ENCODE measurements at regions not wholly inside any gene's neighbourhood (a gene's known extent, or its start where the extent isn't known, plus 50 kb on each side); places are given as distances from the start of the nearest gene placed in this dataset.
"Not testable (repeated sequence)": the region's sequence is repeated elsewhere in the genome, so short reads cannot be mapped to it uniquely, and the experiment has no call there.

DNA sequence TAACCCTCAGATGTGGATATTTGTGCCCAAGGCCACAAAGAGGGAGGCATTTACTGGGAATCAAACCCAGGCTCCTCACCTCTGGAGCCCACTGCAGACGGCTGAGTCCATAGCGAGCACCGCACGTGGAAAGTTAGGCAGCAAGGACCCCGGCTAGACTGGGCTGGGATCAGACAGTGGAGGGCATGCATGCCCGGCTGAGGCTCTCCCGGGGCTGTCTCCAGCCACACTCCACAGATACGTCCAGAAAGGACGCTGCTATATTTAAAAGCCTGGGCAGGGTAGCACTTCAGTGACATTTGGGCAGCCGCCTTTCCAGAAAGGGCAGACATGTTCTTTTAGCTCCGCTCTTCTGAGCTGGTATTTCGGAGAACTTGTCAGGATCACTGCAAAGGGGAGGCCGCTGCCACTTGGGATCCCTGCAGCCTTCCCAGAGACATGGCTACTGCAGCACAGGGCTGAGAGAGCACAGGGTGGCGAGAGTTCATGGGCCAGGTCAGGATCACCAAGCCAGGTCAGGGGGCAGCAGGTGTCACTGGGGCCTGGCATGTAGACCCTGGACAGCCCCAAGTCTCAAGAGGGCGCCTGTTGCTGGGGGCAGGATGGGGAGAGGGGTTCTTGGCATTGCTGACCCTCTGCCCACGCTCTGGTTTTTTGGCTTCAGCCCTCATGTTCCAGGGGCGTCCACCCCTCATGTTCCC is 121.7 kb downstream of the PHETA1 start:
- no peak for DNase-seq

DNA sequence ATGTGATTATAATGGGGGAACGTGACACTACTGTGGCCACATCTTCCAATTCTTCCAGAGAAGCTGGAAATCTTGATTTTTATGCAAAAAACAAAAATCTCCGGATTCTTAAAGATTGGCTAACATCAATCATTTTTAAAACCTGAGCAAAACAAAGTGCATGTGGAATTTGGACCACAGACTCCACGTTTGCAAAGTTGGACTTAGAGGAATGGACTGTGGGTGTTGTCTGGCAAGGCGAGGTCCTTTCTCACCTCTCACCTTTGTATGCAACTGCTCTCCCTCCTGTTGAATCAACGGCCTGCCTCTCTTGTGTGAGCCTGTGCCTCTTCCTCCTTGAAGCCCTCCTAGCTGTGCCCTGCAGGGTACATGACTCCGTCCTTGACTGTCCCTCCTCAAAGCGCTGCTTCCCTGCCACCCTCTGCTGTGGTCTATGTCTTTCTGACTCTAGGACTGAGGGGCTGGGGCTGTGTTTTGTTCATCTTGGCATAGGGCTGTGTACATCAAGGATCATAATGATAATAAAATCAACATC is 122.4 kb downstream of the PHETA1 start:
- no peak for DNase-seq

DNA sequence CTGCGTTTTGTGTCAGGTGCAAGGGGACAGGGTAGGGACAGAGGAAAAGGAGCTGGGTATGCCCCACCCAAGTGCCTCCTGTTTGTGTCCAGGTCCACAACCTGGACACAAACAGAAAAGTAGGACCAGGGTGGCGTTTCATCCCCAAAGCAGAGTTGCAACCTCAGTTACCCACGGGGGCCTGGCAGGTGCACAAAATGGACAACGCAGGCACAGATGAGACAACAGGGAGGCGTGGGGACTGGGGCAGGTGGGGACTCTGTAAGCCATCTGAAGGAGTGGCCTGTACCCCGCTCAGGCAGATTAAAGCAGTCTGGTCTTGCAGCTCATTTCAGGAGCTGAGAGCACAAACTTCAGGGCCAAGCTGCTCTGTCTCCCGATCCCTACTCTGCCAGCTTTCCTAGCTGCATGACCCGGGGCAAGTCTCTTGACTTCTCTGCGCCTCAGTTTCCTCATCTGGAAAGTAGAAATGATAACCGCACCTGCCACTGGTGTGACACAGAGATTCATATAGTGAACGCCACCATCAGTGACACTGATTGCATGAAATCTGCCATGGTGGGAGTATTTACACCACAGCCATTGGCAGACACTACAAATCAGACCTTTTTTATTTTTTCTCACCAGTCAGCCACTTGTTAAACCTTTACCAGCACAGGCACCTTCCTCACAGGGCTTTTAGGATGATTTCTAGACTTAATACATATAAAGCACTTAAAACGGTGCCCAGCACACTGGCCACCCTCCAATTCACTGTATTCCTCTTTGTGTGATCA is 123.0 kb downstream of the PHETA1 start:
- no peak for DNase-seq

DNA sequence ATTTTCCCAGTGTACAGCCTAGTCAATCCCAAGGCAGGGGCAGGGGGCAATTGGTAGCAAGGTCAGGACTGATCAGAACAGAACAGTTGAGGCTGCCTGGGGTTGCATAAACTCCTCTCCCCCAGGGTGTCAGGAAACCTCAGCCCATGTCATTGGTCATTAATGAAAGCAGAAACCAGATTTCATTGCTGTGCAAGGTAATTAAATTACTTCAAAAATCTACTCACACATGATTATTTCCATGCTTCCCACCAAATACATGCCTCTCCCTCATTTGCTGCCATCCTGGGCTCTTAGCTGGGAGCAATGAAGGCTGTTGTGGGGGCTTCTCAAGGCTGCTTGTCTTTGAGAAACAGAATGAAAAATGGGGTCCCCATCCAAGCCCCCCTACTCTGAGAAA is 124.2 kb downstream of the PHETA1 start:
- no peak for DNase-seq

DNA sequence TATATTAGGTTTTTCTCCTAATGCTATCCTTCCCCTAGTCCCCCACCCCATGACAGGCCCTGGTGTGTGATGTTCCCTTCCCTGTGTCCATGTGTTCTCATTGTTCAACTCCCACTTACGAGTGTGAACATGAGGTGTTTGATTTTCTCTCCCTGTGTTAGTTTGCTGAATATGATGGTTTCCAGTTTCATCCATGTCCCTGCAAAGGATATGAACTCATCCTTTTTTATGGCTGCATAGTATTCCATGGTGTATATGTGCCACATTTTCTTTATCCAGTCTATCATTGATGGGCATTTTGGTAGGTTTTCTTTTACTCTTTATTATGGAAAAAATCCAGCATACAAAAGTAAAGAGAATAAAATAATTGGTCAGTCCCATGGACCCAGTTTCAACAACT is 126.1 kb downstream of the PHETA1 start:
- DNase-seq: not testable (repeated sequence)

DNA sequence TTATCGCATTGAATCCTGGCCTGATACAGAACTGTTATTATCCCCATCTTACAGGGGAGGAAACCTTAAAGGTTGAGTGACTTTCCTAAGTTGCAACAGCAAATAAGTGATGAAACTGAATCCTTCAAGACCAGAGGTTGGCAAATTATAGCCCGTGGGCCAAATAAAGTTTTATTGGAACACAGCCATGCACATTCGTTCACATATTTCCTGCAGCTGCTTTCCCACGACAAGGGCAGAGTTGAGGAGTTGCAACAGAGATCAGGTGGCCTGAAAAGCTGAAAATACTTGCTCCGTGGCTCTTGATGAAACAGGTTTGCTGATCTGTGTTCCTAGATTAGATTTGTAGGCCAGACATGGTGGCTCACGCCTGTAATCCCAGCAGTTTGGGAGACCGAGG is 126.7 kb downstream of the PHETA1 start:
- DNase-seq: no peak

DNA sequence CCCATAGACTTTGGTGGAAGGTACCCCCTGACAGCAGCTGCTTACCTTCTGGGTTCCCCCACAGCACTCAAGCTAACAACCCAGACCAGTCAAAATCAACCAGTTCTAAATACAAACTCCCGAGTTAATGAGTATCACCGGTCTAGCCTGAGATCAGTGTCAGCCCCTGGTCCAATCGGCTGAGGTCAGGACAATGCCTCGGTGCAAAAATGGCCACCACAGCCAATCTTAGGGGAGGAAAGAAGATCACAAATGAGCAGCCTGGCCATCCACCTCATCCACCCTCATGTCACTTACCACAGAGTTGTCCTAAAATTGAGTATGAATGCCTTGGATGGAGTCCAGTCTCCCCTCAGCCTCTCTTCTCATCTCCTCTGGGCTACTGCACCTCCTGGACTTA is 128.5 kb downstream of the PHETA1 start:
- no peak for DNase-seq

DNA sequence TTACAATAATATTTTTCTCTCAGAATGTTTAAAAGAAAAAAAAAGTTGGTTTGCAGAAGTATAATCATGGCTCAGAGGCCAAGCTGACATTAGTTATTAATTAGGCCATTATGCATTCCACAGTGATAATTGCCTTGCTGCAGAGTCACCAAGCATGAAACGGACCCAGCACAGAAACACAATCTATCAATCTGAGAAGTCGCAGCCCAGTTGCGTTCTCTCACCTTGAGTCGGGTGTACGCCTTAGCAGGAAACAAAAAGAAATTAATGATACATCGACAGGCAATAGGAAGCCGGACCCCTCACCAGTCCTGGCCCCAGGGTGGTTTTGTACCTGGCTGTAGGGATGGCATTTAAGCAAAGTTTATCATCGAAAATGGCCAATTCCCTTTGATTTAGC is 129.7 kb downstream of the PHETA1 start:
- DNase-seq: no peak

DNA sequence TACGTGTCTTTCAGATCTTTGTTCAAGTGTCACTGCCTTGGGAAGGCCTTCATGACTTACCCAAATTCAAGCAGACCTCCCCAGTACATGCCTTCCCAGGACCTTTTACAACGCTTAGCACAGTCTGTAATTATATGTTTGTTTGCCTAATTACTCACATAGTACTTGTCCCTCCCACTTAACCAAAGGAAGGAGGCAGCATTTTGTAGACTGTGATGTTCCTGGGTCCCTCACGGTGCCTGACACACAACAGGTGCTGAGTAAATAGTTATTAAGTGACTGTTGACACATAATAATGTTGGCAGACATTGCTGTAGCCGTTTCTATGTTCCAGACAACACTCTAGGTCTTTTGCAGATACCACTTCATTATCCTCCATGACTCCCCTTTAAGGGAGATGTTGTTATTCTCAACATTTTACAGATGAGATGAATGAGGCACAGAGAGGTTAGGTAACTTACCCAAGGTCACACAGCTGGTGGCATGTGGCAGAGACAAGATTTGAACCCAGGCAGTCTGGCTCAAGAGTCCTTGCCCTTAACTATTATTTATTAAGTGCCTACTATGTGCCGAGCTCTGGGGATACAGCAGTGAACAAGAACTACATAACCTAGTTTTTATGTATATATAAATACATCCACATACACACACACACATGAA is 130.7 kb downstream of the PHETA1 start:
- DNase-seq: no peak

DNA sequence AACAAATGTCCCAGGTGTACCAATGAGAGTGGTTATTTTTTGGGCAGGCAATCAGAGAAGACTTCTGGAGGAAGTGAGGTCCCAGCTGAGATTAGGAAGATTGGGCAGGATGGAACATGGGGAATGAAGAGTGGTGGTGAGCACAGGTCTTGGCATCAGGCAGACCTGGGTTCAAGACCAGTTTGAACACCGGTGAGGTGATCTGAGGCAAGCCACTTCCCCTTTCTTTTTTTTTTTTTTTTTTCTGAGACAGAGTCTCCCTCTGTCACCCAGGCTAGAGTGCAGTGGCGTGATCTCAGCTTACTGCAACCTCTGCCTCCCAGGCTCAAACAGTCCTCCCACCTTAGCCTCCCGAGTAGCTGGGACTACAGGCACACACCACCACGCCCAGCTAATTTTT is 134.4 kb downstream of the PHETA1 start:
- not testable (repeated sequence) for DNase-seq

DNA sequence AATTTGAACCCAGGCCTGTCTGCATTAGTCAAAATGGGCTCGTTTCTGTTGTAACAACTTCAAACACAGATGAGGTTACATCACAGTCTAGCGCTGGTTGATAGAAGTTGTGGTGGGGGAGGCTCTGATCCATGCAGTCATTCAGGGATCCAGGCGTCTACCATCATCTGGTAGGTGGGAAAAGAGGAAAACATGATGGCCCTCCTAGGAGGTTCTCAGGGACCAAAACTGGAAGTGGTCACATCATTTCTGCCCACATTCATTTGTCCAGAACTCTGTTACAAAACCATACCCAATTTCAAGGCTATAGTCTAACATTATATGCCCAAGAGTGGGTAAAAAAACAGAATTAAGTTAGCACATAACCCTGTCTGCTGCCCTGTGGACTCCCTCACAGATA is 135.1 kb downstream of the PHETA1 start:
- DNase-seq: no peak

DNA sequence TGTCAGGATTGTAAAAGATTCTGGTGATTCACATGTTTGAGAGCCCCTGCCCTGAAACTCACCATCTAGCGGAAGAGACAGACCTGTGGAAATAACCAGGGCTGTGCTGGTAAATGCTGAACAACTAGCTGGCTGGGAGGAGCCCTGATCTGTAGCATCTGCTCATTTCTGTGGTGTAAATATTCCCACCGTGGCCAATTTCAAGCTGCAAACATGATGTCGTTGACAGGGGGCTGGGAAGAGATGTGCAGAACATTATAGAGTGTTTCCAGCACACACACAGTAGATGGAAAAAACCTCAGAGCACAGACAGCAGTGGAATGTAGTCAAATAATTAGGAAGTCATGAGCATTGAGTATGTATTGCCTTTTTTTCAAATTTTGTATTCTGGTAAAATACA is 138.2 kb downstream of the PHETA1 start:
- no peak for DNase-seq

DNA sequence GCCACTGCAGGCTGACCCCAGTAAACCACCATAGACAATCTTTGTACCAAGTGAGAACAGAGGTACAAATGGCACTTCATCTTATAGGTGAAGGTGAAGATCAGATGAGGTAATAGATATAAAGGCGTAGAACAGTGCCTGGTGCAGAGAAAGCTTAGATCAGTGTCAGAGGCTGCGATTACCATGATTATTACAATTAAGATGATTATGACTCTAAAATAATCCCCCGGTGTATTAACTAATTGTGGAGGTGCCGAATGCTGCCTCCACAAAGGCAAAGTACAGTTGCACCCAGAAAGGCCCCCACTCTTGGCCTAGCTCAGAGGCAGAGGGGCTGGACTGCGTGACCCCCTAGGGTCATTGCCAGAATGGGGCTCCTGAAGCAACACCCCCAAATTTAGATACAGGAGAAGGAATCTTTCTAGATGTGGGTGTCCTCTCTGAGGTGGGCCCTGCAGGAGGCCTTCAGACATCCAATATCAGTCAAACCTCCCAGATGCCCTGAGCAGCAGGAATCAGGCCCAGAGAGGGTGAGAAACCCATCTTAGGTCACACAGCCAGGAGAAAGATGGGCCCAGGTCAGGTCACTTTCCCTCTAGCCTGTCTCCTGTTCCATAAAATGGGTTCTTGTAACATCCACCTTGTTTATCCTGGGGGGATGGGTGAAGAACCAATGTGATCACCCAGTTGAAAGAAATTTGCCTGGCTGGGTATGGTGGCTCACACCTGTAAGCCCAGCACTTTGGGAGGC is 139.8 kb downstream of the PHETA1 start:
- no peak for DNase-seq

DNA sequence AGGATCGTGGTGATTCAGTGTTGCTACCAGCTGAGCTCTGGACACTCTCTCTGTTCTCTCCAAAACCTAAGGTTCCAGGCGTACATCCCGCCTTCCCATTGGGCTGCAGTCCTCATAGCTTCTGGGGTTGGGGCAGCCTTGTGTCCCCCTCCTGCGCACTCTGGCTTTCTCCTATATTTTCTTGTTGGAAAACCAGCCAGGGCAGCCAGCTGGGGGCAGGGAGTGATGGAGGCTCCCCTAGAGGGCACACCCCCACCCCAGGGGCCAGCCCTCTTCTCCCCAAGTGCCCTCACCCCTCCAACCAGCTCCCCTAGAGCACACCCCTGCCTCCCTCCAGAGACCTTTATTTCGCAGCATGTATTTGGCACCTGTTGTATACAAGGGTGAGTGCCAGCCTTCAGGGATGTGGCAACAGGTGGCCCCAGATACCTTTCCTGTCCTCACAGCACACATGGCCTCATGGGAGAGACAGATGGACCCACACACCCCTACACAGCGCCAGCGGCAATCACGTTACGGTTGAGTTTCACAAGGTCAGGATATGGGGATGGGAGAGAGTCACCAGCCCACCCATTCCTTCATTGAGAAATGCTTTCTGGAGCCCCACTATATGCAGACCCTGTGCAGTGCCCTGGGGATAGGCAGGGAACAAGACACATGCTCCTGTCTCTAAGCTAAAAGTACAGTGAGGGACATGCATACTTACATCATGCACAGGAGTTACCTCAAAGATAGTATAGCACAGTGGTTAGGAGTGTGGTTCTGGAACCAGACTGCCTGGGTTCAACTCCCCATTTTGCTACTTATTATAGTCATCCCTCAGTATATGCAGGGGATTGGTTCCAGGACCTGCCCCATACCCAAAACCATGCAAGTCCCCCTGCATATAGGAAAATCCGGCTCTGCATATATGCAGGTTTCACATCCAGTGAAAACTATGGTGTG is 141.1 kb downstream of the PHETA1 start:
- no peak for DNase-seq

DNA sequence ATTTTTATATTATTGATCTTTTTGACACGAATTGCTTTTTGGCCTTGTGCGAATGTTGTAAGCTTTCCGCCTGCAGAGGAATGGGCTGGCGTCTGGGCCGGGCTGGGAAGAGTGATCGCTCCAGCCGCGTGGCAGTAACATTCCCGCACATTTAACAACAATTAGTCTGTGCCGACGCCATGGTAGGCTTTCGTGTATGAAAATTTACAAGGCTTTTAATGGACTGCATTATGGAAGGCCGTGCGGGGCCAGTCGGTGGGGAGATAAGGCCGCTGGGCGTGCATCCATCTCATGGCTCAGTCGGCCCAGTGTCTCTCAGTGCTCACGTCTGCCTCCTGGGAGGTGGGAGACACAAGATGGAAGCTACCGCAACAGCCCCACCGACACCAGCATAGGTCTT is 142.2 kb downstream of the PHETA1 start:
- no peak for DNase-seq

DNA sequence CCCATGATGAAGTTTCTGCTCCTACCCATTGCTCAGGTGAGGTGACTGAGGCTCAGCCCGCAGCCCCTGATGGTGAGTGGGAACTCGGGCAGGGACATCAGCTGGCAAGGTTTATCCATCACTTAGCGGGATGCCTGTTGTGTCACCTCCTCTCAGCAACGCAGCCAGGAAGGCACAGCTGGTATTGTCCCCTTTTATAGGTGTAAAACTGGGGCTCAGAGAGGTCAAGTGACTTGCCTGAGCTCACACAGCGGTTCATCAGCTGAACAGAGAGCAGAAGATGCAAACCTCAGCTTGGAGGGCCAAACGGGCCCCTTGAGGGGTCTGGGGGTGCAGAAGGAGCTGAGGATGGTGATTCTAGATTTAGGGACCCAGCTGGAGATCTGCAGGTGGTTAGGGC is 143.6 kb downstream of the PHETA1 start:
- no peak for DNase-seq

DNA sequence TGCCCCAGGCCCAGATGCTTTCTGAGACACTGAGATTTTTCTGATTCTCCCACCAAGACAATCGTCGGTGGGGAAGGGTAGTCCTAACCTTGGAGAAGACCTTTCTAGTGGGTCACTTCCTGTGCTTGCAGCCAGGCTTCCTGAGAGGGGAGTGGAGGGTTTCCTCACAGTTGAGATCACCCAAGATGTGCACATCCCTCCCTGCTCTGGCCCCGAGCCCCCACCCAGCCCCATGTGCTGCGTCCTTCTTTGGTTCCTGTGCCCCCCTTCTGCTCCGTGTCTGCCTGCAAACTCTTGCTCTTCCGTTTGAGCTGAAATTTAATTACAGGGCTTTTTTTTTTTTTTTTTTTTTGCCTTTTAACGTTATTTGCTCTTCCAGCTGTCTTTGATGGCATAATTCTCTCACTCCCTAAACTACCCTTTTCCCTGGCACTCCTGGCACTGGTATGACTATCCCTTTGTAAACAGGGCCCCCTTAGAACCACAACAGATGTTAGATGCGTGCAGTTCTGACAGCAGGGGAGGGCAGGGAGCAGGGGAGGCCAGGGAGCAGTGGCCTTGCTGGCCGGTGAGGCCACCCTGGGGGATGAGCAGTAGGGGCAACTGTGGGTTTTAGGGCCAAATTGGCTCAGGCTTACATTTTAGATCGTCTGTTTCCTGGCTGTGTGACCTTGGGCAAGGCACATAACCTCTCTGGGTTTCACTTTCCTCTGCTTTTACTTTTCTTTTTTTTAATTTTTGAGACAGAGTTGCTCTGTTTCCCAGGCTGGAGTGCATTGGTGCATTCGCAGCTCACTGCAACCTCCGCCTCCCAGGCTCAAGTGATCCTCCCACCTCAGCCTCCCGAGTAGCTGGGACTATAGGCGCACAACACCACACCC is 144.5 kb downstream of the PHETA1 start:
- DNase-seq: no peak

DNA sequence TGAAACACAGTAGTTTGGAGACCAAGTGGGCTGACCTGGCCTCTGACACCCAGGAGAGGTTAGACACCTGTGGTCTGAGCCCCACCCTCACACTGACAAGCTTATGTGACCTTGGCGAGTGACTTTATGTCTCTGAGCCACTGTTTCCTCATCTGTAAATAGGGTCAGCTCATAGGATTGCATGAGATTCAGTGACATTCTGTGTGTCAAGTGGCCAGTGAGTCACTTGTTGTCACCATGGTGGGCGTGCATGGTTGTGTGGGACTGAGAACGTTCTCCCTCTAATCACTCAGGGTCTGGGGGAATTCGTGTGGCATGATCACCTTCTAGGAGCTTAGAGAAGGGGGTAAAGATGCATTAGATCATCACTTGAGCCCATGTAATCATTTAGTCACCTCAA is 146.4 kb downstream of the PHETA1 start:
- DNase-seq: no peak

DNA sequence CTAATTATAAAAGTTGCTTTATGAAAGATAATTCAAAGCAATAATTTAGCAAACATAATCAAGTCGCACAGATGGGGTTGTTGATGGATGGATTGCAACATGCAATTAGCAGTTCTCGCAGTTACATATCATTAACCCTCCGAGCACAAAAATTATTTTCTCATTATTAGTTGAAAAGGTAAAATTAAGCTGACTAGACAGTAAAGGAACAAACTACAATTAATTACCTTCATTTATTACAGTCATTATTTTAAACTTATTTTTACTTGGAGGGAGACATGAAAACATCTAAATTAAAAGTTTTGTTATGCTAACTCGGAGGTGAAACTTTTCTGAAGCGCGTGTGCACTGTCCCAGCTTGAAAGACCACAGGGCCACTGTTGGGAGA is 146.9 kb downstream of the PHETA1 start:
- no peak for DNase-seq

DNA sequence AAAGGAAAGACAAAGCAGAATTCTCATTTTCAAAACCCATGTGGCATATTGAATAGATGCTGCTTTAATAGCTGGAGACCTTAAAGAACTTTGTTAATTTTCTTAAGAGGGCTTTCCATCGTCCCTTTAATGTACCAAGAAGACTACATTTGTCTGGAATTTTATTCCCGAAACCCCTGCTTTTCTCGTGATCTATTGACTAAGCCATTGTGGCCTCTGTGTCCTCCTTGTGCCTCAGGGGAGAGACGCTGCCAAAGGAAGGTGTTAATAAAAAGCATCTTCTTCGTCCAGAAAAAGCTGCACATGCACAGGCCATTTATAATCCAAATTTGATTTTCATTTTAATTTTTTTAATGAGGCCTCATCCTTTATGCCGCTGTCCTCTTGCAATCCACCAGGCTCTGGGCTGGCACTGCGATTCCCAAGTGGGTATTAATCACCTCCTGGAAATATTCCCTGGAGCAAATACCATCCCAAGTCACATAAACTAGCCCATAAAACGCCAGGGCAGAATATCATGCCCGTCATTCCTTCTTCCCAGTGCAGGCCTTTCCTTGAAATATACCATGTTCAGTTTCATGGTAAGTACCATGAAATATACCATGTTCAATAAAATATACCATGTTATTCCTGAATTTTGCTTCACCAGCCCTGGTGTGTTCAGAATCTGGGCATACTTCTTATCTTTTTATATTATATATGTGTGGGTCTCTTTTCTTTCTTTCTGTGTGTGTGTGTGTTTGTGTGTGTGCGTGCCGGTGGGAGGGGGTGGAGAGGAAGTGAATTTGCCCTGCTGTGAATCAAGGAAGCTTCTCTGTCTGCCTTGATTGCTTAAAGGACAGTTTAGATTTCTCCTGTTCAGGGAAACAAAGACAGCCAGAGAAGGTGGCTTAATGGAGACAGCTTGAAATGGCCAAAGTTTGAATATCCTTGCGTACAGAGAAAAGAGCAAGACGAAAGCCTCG is 147.6 kb downstream of the PHETA1 start:
- no peak for DNase-seq
